Mucosa of stomach (tissue), 1 donor: ENCODE measurements at regions not wholly inside any gene's neighbourhood (a gene's known extent, or its start where the extent isn't known, plus 50 kb on each side); places are given as distances from the start of the nearest gene placed in this dataset.
"Not testable (repeated sequence)": the region's sequence is repeated elsewhere in the genome, so short reads cannot be mapped to it uniquely, and the experiment has no call there.

Experiments used
- H3K27me3 ChIP-seq: one replicate; pipeline ENCODE4 v1.7.0; 2013; ENCODE audit warnings: mild to moderate bottlenecking, low read length; ENCODE audit not compliant: control insufficient read depth, insufficient read depth
- H3K36me3 ChIP-seq: one replicate; pipeline ENCODE4 v1.7.0; 2013; ENCODE audit warnings: low read length; ENCODE audit not compliant: control insufficient read depth, insufficient read depth
- H3K4me1 ChIP-seq: one replicate; pipeline ENCODE4 v1.7.0; 2013; ENCODE audit warnings: mild to moderate bottlenecking, low read length; ENCODE audit not compliant: control insufficient read depth, insufficient read depth
- H3K4me3 ChIP-seq: one replicate; pipeline ENCODE4 v1.7.0; 2013; ENCODE audit warnings: low read length
- H3K9ac ChIP-seq: one replicate; pipeline ENCODE4 v1.7.0; 2013; ENCODE audit warnings: mild to moderate bottlenecking, low read length, moderate library complexity
- H3K9me3 ChIP-seq: one replicate; pipeline ENCODE4 v1.7.0; 2013; ENCODE audit warnings: mild to moderate bottlenecking, low read length, moderate library complexity; ENCODE audit not compliant: control insufficient read depth
- donor health status: Pancreatic carcinoma.

DNA sequence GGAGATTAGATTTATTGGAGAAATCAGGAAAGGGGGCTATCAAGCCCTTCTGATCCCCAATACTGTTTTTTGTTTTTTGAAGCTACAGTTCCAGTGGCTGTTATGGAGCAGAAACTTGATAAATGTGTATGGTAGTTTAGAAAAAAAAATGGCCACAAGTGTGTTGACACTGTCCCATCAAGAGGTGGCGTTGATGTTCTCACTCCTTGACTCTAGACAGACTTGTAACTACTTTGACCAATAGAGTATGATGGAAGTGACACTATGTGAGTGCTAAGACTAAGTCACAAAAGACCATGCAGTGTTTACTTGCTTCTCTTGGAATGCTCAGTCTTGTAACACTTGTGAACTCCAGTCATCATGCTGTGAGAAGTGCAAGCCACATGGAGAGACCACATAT lies 356.7 kb downstream of the PDCD6IP start:
- no peaks in the 10 kb centered on the region for H3K27me3 ChIP-seq
- H3K4me1 ChIP-seq = no peaks in the 10 kb centered on the region
- no peak overlapping the region for H3K9ac ChIP-seq
- H3K4me3 ChIP-seq = no peak overlapping the region
- H3K36me3 ChIP-seq = no peaks in the 10 kb centered on the region
- no peaks in the 10 kb centered on the region for H3K9me3 ChIP-seq

DNA sequence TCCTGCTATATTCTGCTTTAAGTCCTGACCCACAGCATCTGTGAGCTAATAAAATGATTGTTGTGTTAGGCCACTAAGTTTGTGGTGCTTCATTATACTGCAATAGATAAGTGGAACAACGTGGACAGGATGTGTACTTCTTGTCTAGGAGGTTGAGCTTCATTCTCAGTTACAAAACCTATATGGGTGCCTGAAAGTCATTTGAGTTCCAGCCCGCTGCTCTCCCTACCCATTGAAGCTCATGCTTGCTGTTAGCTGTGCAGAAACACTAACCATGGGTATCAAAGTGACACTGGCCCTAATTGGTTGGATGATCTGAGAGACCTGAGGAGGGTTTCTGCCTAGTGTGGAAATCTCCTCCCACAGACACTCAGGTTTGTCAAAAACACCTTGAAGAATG lies 357.2 kb downstream of the PDCD6IP start:
- H3K4me1 ChIP-seq = no peaks in the 10 kb centered on the region
- H3K27me3 ChIP-seq = no peaks in the 10 kb centered on the region
- H3K4me3 ChIP-seq = no peak overlapping the region
- no peaks in the 10 kb centered on the region for H3K9me3 ChIP-seq
- H3K36me3 ChIP-seq = no peaks in the 10 kb centered on the region
- no peak overlapping the region for H3K9ac ChIP-seq

DNA sequence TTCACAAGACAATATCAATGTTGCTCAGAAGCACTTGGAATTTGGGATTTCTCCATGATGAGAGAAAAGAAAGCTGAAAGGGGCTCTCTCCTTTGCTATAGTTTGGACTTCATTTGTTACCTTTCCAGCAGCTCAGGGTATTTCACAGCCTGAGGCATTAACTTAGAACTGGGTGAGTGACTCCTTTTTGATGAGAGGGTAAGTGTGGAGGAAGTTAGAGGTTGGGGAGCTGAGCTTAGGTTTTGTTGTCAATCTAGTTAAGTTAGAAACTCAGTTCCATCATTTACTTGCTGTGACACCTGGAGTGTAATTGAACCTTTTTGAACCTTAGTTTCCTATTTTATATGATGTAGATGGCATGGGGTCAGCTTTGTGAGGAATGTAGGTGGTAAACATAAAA lies 359.1 kb downstream of the PDCD6IP start:
- no peaks in the 10 kb centered on the region for H3K36me3 ChIP-seq
- no peaks in the 10 kb centered on the region for H3K4me1 ChIP-seq
- H3K9me3 ChIP-seq = no peaks in the 10 kb centered on the region
- no peaks in the 10 kb centered on the region for H3K27me3 ChIP-seq
- H3K9ac ChIP-seq = no peak overlapping the region
- no peak overlapping the region for H3K4me3 ChIP-seq

DNA sequence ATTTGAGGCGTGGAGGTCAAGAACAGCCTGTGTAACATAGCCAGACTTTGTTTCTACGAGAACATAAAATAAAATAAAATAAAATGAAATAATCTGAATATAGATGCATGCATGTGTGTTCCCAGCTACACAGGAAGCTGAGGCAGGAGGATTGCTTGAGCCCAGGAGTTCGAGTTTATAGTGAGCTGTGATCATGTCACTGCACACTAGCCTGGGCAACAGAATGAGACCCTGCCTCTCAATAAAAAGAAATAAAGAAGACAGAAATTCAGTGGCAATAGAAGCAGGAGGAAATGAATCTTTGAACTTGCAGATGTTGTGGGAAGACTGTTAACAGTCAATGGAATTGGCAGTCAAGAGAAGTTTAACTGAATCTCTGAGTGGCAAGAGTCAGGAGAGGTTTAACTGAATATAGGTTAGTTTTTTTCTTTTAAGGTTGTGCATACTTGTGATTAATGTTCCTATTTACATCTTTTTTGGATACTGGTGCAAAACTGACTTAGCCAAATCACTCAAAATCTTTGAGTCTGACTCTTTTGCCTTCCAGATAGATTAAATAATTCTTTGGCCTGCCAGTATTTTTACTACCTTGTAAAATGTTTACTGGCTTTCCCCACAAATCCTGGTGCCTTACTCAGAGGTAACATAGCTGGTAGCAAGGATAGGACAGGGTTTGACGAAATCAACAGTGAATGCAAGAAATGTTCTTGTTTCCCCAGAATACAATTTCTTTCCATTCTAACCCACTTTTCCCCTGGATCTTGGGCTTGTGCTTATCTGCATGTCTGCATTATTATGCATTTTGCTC lies 361.4 kb downstream of the PDCD6IP start:
- Histone ChIP-seq H3K36me3 (no peaks in the 10 kb centered on the region), H3K4me3 (no peak overlapping the region), H3K9me3 (no peaks in the 10 kb centered on the region), H3K4me1 (no peaks in the 10 kb centered on the region), H3K27me3 (no peaks in the 10 kb centered on the region), H3K9ac (no peak overlapping the region)

DNA sequence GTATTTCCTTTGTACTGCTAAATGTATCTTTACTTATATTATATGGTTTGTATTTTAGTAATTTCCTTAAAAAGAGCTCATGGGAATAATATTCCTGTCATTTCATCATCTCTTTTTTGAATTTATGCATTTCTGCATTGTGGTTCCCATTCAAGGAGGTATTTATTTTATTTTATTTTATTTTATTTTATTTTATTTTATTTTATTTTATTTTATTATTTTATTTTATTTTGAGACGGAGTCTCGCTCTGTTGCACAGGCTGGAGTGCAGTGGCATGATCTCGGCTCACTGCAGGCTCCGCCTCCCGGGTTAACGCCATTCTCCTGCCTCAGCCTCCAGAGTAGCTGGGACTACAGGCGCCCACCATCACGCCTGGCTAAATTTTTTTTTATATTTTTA lies 371.2 kb downstream of the PDCD6IP start:
- H3K4me3 ChIP-seq, H3K27me3 ChIP-seq, H3K9ac ChIP-seq, H3K4me1 ChIP-seq, H3K9me3 ChIP-seq, H3K36me3 ChIP-seq: not testable (repeated sequence)

DNA sequence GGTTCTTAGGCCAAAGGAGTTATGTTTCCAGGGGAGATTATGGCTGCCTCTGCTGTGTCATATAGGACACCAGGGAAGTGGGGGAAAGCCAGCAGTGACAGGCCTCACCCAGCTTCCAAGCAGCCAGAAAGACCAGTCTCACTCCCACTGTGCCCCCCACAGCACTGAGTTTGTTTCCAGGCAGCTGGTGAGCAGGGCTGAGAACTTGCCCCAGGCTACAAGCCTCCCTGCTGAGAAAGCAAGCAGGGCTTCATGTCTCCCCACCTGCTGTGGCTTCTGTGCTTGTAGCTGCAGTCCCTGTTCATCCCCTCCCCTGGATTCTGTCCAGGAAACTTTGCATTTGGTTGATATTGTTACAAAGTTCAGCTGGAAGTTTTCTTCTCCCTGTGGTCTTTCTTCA lies 376.3 kb downstream of the PDCD6IP start:
- no peaks in the 10 kb centered on the region for H3K9me3 ChIP-seq
- no peak overlapping the region for H3K9ac ChIP-seq
- H3K4me1 ChIP-seq = no peaks in the 10 kb centered on the region
- H3K27me3 ChIP-seq = no peaks in the 10 kb centered on the region
- H3K4me3 ChIP-seq = no peak overlapping the region
- H3K36me3 ChIP-seq = no peaks in the 10 kb centered on the region

DNA sequence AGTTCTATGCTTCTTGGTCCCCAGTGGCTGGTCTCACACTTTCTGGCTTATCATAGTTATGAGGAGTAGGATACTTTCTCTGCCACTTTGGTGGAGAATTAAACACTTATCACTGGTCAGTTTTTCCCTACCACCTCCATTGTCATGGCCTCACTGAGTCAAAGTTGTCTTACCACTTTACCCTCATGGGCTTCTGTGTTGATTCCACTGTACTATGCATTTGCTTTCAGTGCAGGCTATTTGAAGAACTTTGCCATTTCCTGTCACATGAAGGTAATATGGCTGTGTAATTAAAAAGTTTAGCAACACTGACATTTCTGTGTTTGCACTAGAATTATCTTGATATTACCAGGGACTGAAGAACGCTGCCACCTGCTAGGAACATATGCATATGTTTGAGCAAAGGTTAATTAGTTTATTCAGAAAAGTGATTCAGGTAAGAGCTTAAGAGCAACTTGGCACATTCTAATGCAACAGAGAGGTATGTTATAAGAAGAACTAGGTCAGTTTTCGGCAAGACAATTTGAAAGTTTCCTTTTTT lies 377.3 kb downstream of the PDCD6IP start:
- H3K27me3 ChIP-seq = no peaks in the 10 kb centered on the region
- no peak overlapping the region for H3K9ac ChIP-seq
- H3K36me3 ChIP-seq = no peaks in the 10 kb centered on the region
- H3K9me3 ChIP-seq = no peaks in the 10 kb centered on the region
- H3K4me3 ChIP-seq = no peak overlapping the region
- H3K4me1 ChIP-seq = no peaks in the 10 kb centered on the region

DNA sequence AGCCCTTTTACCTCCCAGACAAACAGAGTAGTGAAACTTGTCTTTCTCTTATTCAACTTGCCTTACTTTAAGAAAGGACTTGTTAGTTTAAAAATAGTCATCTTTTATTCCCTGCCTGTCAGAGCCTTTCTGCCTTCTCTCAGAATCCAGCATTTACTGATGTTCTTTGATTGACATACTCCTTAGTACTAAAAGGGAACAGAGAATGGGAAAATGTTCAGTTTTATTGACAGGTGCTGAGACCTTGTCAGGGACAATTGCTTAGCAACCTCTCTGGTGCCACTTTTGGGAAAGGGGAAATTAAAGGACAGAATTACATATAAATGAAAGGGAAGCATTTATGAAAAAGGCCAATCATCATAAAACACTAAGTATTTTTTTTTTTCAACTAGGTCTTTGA lies 378.3 kb downstream of the PDCD6IP start:
- Histone ChIP-seq H3K9me3 (no peaks in the 10 kb centered on the region), H3K4me3 (no peak overlapping the region), H3K36me3 (no peaks in the 10 kb centered on the region), H3K27me3 (no peaks in the 10 kb centered on the region), H3K4me1 (no peaks in the 10 kb centered on the region), H3K9ac (no peak overlapping the region)

DNA sequence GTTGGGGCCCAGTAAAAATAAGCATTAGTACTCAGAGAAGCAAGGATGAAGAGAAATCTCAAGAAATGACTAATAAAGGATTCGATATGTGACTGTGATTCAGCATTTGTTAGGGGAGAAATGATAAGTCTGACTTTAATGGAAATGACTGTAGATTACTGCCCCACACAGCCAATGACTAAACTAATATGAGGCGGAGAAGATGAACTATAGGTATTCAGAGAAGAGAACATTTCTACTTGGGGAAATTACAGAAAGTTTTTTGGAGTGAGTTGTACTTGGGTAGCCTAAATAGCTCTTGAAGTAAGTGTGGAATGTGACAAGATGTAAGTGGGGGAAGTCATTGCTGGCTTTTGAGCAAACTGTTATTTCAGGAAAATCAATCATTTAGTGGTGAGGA lies 380.0 kb downstream of the PDCD6IP start:
- Histone ChIP-seq H3K9me3 (no peaks in the 10 kb centered on the region), H3K9ac (no peak overlapping the region), H3K4me1 (no peaks in the 10 kb centered on the region), H3K36me3 (no peaks in the 10 kb centered on the region), H3K4me3 (no peak overlapping the region), H3K27me3 (no peaks in the 10 kb centered on the region)

DNA sequence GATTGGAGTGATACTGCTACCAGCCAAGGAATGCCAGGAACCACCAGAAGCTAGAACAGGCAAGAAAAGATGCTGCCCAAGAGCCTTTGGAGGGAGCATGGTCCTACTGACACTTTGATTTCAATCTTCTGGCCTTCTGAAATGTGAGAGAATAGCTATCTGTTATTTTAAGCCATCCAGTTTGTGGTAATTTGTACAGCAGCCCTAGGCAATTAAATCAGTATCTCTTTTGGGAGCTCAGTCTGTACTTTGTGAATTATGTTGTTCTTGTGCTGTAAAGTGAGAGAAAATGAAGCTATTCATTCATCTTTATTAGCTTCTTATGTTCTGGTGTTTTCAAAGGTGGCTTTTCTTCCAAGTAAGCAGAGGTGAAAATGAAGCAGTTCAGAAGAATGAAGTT lies 381.3 kb downstream of the PDCD6IP start:
- Histone ChIP-seq H3K4me1 (no peaks in the 10 kb centered on the region), H3K4me3 (no peak overlapping the region), H3K36me3 (no peaks in the 10 kb centered on the region), H3K27me3 (no peaks in the 10 kb centered on the region), H3K9me3 (no peaks in the 10 kb centered on the region), H3K9ac (no peak overlapping the region)

DNA sequence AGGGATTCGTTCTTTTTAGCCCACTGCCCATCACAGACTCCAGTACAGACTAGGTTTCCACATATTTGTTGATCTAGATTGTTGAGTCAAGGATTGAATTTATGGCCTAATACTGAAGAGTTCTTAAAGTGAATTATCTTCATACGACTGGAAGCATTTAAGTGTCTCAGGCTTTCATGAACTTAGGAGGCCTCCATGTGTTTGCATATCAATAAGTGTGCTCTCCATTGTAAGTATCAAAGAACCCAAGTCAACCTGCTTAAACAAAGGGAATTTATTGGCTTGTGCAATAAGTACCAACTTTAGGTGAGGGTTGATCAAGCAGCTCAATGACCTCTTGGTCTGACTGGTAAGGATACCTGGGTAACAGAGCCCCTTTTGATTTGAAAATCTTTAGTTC lies 382.1 kb downstream of the PDCD6IP start:
- H3K4me3 ChIP-seq = no peak overlapping the region
- H3K9me3 ChIP-seq = no peaks in the 10 kb centered on the region
- H3K9ac ChIP-seq = no peak overlapping the region
- H3K4me1 ChIP-seq = no peaks in the 10 kb centered on the region
- no peaks in the 10 kb centered on the region for H3K36me3 ChIP-seq
- H3K27me3 ChIP-seq = no peaks in the 10 kb centered on the region

DNA sequence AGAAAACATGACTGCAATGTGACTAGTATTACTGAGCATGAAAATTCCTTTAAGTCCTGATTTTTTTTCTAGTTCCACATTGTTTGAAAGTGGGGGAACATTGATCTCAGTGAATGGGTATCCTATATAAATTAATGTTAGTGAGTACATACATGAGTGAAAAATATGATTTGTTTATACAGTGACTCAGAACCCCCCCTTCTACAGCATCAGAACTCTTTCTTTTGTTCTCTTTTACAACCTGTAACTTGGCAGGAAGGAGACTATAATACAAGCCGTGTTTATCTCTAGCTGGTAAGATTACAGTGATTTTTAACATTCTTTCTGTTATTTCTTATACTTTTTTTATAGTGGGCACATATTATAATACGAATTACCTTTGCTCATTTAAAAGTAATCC lies 384.7 kb downstream of the PDCD6IP start:
- Histone ChIP-seq H3K4me3 (no peak overlapping the region), H3K9ac (no peak overlapping the region), H3K4me1 (no peaks in the 10 kb centered on the region), H3K36me3 (no peaks in the 10 kb centered on the region), H3K27me3 (no peaks in the 10 kb centered on the region), H3K9me3 (no peaks in the 10 kb centered on the region)
